ENCODE measurements at regions not wholly inside any gene's neighbourhood (a gene's known extent, or its start where the extent isn't known, plus 50 kb on each side); places are given as distances from the start of the nearest gene placed in this dataset.

DNA sequence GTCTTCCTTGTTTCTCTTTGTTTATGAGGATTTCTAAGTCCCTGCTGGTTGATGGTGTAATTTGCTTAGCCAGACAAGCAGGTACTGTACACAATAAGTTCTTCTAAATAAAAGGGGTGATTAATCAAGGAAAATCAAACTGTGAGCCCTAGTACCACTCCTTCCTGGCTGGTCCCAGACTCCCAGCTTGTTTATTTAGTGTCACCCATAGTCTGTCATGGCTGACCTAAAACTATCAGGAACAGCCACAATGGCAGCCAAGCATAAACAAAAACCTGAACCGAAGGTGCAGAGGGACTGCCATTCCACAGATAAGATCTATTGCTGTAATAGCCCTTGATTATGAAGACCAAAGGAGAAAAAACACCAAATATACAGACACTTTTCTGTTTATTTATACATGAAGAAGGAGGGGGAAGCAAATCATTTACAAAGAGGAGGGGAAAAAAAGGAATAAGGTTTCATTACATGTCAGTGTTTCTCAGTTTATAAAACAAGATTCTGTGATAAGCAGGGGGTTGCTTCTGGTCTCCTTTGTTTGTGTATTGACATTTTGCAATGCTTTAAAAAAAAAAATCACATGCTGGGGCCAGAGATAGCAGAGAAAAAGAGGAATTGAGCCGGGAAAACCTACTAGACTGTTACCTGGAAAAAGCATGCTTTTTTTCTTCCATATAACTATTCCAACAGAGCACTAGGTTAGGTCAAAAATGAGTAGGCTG, 182.4 kb upstream of the DPH6 start:
- Histone ChIP-seq H3K27ac (no peak overlapping the region), H3K9me3 (no peaks in the 10 kb centered on the region), H3K36me3 (no peaks in the 10 kb centered on the region), H3K27me3 (no peaks in the 10 kb centered on the region), H3K4me1 (no peaks in the 10 kb centered on the region), H3K4me3 (no peak overlapping the region)
- intact Hi-C loops (cut with DNase I) = no loop called here
- TF ChIP-seq POLR2A (IDR thresholded peaks at IDR 0.05) (no peak), POLR2AphosphoS5 (IDR thresholded peaks at IDR 0.05) (no peak), CTCF (IDR thresholded peaks at IDR 0.05) (no peak), EP300 (IDR thresholded peaks at IDR 0.05) (no peak)
- no peak for DNase-seq
- WGBS, 2 donors = 20 to 47% methylated on average over 2 of the region's 2 CpGs

- intact Hi-C loops (cut with DNase I) = no loop called here
- WGBS, 2 donors = 15 to 73% methylated on average over 2 of the region's 2 CpGs
- Histone ChIP-seq H3K27ac (no peak overlapping the region), H3K9me3 (no peaks in the 10 kb centered on the region), H3K4me3 (no peak overlapping the region), H3K36me3 (no peaks in the 10 kb centered on the region), H3K27me3 (no peaks in the 10 kb centered on the region), H3K4me1 (no peaks in the 10 kb centered on the region)
- no peak for DNase-seq
- no peak for TF ChIP-seq POLR2A (IDR thresholded peaks at IDR 0.05)
- TF ChIP-seq POLR2AphosphoS5 (IDR thresholded peaks at IDR 0.05) = no peak
- TF ChIP-seq CTCF (IDR thresholded peaks at IDR 0.05) = no peak
- no peak for TF ChIP-seq EP300 (IDR thresholded peaks at IDR 0.05)
Observed at GRCh38 chr15:35736150-35736549, 190.2 kb upstream of the DPH6 start.

DNA sequence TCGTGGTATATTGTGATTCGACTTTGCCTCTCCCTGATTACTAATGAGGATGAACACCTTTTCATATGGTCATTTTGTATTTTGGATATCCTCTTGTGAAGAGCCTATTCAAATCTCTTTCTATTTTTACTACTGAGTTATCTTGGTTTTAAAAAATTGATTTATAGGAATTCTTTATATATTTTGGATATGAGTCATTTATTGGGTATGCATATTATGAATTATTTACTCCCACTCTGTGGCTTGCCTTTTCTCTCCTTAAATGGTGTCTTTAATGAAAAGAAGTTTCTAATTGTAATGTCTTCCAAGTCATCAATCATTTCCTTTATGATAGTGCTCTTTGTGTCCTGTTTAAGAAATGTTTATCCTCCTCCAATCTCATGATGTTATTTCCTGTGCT, 191.5 kb upstream of the DPH6 start:
- intact Hi-C loops (cut with DNase I) = no loop called here
- TF ChIP-seq CTCF (IDR thresholded peaks at IDR 0.05) = no peak
- no peak for TF ChIP-seq POLR2A (IDR thresholded peaks at IDR 0.05)
- H3K27ac ChIP-seq = no peak overlapping the region
- H3K4me1 ChIP-seq = no peaks in the 10 kb centered on the region
- DNase-seq = no peak
- H3K36me3 ChIP-seq = no peaks in the 10 kb centered on the region
- H3K27me3 ChIP-seq = no peaks in the 10 kb centered on the region
- no peak overlapping the region for H3K4me3 ChIP-seq
- no peaks in the 10 kb centered on the region for H3K9me3 ChIP-seq
- WGBS, 2 donors = 96 to 98% methylated on average over 2 of the region's 2 CpGs

DNA sequence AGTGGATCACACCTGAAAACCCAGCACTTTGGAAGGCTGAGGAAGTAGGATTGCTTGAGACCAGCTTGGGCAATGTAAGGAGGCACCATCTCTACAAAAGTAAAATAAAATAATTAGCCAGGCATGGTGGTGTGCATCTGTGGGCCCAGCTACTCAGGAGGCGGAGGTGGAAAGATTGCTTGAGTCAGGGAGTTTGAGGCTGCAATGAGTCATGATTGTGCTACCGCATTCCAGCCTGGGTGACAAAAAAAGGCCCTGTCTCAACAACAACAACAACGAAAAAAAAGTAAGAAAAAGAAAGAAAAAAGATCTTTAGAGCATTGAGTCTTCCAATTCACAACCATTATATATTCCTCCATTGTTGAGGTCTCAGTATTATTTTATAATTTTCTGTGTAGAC, 192.4 kb upstream of the DPH6 start:
- H3K27ac ChIP-seq = no peak overlapping the region
- H3K4me3 ChIP-seq = no peak overlapping the region
- intact Hi-C loops (cut with DNase I) = no loop called here
- TF ChIP-seq POLR2A (IDR thresholded peaks at IDR 0.05) = no peak
- no peak for TF ChIP-seq EP300 (IDR thresholded peaks at IDR 0.05)
- no peak for TF ChIP-seq CTCF (IDR thresholded peaks at IDR 0.05)
- TF ChIP-seq POLR2AphosphoS5 (IDR thresholded peaks at IDR 0.05) = no peak
- WGBS, 2 donors = 87 to 93% methylated on average over 3 of the region's 3 CpGs
- H3K36me3 ChIP-seq = no peaks in the 10 kb centered on the region
- H3K27me3 ChIP-seq = no peaks in the 10 kb centered on the region
- no peak for DNase-seq
- H3K4me1 ChIP-seq = no peaks in the 10 kb centered on the region
- no peaks in the 10 kb centered on the region for H3K9me3 ChIP-seq

DNA sequence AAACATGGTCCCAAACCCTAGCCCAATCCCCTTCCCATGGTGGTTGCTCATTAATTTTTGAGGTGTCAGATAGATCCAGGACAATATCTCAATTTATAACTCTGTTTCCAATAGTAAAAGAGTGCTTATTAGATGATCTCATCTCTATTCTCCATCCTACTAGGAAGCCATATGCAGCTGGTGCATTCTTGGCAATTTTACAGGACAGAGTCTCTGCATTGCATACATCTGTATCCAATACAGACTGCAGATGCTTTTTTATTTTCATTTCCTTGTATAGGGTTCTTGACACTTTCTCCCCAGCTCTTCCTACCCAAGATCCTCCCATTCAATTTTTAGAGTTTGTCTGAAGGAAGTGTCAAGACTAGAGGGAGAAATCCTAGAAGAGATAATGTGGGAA, 194.8 kb upstream of the DPH6 start:
- TF ChIP-seq CTCF (IDR thresholded peaks at IDR 0.05) = no peak
- no peak for TF ChIP-seq POLR2A (IDR thresholded peaks at IDR 0.05)
- TF ChIP-seq POLR2AphosphoS5 (IDR thresholded peaks at IDR 0.05) = no peak
- no peak for TF ChIP-seq EP300 (IDR thresholded peaks at IDR 0.05)
- DNase-seq = no peak
- intact Hi-C loops (cut with DNase I) = no loop called here
- Histone ChIP-seq H3K27me3 (no peaks in the 10 kb centered on the region), H3K4me1 (no peaks in the 10 kb centered on the region), H3K36me3 (no peaks in the 10 kb centered on the region), H3K27ac (no peak overlapping the region), H3K9me3 (no peaks in the 10 kb centered on the region), H3K4me3 (no peak overlapping the region)
